Liver (tissue), 3 donors: ENCODE measurements at regions not wholly inside any gene's neighbourhood (a gene's known extent, or its start where the extent isn't known, plus 50 kb on each side); places are given as distances from the start of the nearest gene placed in this dataset.

Experiments
- CTCF ChIP-seq: fragments of 150-350 bp; IDR thresholded peaks from 2 replicates; pipeline ENCODE4 v1.5.1; 2017; ENCODE audit warnings: improper control_type of control experiment, low read depth, low read length; ENCODE audit not compliant: missing input control
- GABPA ChIP-seq, 2 donors: IDR thresholded peaks in 1 of 2; conservative IDR thresholded peaks in 1 of 2; 2 replicates each; pipeline ENCODE4 v1.6.1; 2016; ENCODE audit warnings: antibody characterized with exemption in 2 of 2, mild to moderate bottlenecking in 1 of 2, moderate library complexity in 1 of 2
- JUND ChIP-seq, 2 donors: IDR thresholded peaks; 2 replicates each; pipeline ENCODE4 v1.6.1; 2016; ENCODE audit warnings: antibody characterized with exemption in 2 of 2
- RAD21 ChIP-seq, 2 donors: IDR thresholded peaks; 2 replicates each; pipeline ENCODE4 v1.6.1; 2016; ENCODE audit warnings: antibody characterized with exemption in 2 of 2, mild to moderate bottlenecking in 2 of 2
- SP1 ChIP-seq: IDR thresholded peaks from 2 replicates; pipeline ENCODE4 v1.6.1; 2018; ENCODE audit warnings: antibody characterized with exemption, mild to moderate bottlenecking
- TAF1 ChIP-seq: conservative IDR thresholded peaks from 2 replicates; pipeline ENCODE4 v1.6.1; 2016; ENCODE audit warnings: antibody characterized with exemption, mild to moderate bottlenecking
- YY1 ChIP-seq: IDR thresholded peaks from 2 replicates; pipeline ENCODE4 v1.6.1; 2016; ENCODE audit warnings: antibody characterized with exemption, mild to moderate bottlenecking
- donor health status: healthy.
- donor health status: healthy.

DNA sequence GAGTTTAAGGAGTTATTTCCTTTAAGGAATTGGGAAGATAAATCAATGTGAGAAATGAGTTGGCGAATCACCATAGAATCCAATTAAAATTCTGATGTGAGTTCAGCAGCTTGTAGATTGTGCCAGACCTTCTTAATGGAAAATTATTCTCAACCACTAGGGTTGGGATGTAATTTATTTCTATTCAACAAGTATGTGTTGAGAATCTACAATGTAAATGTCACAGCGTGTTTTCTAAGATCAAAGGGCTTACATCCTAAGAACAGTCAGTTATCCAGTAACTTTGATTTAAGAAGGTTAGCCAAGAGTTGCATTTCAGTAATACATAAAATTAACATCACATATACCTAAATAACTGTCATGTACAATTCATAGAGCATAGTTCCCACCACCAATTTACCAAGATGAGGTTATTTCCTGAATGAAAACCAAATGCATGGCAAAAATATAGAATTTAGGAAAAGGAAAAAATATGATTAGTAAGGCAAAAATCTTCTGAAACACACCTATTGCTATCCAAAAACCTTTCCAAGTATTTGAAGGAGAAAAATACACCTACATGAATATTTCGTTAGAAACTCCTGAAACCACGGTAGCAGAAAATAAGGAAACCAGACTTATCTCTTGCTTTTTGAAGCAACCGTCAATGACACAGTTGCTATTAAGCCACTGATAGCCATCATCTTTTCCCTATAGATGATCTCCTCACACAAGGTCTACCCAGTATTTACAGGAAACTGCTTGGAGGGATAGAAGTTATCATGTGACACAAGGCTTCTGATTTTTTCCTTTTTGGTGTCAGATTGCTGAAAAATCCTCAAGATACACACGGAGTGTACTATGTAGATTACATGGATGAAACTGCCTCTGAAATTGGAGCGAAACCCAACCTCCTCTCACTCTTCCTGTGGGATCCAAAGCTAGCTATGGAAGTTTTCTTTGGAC, 259.4 kb upstream of the POGK start:
- TF ChIP-seq CTCF (no peak), GABPA (IDR thresholded peaks at IDR 0.05 in 1 of 2, conservative IDR thresholded peaks at IDR 0.05 in 1 of 2) (no peak), SP1 (no peak), RAD21 (IDR thresholded peaks at IDR 0.05) (no peak), TAF1 (no peak), YY1 (no peak), JUND (IDR thresholded peaks at IDR 0.05) (no peak)
